Stimulated activated CD8-positive, alpha-beta memory T cell treated with anti-CD3 and anti-CD28 coated beads, Interleukin-15, amount 100 ng/mL, for 24 hours (primary cell): ENCODE measurements at regions not wholly inside any gene's neighbourhood (a gene's known extent, or its start where the extent isn't known, plus 50 kb on each side); places are given as distances from the start of the nearest gene placed in this dataset.

Experiments used
- DNase-seq: peaks from one replicate; pipeline ENCODE4 v3.0.0-alpha.2; 2020; ENCODE audit warnings: low read depth

DNA sequence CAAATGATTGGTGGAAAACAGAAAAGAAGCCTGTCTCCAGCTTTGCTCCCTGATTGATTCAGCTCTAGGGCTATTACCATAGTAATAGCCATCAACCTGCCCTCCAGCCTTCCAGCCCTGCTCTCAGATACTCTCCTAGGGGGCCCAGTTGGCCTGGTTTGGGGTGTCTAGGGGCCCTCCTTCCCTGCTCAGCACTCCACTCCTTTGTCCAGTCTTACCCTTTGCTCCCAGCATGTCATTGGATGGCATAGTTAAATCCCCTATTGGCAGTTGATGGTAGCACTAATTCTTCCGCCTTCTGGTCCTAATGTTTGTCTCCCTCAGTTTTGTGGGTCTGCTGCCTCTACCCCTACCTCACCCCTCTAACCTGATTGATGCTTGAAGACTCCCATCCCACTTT is 175.4 kb upstream of the PELI2 start:
- no peak for DNase-seq

DNA sequence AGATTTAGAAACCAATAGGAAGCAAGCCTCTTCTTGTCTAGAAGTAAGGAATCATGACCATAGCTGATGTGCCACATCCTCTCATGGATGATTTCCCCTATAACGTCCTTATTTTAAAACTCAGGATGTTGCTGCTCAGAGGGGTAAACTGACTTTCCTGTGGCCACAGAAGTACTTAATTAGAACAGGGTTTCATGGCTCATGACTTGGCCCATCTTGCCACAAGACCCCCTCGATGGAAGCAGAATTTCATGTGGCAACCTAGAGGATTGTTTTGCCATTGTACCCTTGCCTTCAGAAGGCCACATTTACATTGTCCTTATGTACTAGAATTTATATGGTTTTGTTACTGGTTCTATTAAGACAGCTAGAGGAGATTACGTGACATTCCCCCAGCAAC is 173.5 kb upstream of the PELI2 start:
- no peak for DNase-seq

DNA sequence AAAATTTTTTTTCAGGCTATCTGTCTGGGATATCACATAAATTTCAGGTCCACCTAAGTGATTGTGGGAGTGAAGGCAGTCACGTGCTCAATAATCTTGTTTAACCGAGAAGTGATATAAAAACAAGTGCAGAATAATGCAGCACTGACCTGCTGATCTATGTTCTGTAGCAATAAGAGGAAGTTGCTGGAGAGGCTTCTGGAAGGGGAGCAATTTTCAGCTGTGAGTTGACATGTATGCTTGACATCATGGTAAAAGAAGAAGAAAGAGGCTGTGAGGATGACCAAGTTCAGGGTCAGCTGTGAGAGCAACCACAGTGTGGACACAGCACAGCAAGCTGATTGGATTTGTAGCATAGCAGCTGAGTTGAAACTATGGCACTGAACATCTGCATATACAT is 172.0 kb upstream of the PELI2 start:
- no peak for DNase-seq

DNA sequence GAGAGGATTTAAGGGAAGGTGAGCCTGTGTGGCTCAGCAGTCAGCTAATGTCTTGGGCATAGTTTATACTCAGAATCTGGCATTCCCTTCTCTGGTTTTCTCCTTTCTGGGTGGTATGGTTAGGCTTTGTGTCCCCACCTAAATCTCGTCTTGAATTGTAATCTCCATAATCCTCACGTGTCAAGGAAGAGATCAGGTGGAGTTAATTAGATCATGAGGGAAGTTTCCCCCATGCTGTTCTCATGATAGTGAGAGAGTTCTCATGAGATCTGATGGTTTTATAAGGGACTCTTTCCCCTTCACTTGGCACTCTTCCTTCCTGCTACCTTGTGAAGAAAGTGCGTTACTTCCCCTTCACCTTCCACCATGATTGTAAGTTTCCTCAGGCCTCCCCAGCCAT is 169.8 kb upstream of the PELI2 start:
- DNase-seq: no peak

DNA sequence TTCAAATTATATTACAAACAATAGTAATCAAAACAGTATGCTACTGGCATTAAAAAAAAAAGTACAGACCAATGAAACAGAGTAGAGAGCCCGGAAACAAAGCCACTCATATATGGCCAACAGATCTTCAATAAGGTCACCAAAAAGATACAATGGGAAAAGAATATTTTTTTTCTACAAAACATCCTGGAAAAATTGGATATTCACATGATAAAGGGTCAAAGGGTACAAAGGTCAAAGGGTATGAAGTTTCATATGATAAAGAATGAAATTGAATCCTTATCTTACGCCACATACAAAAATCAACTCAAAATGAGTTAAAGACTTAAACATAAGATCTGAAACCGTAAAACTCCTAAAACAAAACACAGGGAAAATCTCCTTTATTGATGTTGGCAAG is 168.5 kb upstream of the PELI2 start:
- no peak for DNase-seq

DNA sequence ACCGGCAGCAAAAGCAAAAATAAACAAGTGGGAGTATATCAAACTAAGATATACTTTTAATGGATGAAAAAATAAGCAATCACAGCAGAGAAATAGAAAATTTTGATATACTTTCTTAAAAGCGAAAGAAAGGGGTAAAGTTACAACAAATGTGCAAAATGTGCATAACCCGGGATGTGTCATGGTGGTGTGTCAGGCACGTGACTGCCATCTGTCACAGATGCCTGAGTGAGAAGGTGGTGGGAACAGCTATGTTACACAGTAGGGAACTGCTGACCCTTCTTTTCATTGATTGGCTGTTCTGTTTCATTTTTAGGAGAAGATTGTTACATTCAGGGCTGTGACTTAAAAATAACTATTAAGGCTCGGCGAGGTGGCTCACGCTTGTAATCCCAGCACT is 168.1 kb upstream of the PELI2 start:
- DNase-seq: no peak

DNA sequence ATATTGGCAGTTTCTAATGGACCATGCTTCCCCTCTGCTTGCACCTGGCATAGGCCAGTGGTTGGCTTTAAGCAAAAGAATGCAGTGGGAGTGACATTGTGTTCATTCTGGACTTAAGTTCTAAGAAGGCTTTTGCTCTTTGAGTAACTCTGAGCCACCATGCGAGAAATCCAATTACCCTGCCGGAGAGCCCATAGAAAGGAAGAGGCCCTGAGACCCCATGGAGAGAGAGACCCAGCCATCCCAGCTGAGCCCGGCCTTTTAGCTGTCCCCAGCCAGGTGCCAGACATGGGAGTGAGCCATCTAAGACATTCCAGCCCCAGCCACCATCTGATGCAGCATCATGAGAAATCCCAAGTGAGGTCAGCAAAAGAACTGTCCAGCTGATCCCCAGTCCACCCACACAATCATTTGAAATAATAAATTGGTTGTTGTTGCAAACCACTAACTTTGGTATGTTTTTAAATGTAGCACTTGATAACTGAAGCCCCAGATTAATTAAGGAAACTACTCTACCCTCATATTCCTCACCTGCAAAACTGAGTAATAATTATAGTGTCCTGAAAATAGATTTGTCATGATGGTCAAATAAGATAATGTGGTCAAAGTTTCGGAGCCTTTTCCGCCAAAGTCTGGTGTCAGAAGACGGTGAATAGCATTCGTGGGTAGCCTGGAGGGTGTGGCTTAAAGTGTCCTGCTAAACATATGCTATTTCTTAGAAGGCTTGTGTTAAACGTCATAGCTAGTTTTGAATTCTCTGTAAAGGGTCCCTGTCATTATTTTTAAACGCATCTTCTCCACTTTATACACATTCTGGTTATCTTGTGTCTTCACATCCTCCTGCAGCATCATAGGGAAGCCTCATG is 166.6 kb upstream of the PELI2 start:
- DNase-seq: no peak

DNA sequence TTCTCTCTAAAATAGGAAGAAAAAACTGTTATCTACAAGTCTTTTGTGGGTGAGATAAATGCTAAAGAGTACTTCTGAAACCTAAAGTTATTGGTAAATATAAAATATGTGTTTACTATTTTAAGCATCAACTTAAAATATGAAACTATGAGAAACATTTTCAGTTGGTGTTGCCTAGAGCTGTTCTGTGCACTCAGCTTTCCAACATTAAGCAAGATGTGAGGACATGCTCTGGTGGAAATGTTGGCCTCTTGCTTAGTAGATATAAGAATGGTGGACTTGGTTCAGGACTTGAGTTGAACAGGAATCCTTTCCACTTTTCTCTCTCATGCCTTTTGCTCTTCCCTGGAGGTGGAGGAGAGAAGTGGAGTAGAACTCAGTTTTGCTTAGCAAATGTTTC is 164.1 kb upstream of the PELI2 start:
- DNase-seq: no peak

DNA sequence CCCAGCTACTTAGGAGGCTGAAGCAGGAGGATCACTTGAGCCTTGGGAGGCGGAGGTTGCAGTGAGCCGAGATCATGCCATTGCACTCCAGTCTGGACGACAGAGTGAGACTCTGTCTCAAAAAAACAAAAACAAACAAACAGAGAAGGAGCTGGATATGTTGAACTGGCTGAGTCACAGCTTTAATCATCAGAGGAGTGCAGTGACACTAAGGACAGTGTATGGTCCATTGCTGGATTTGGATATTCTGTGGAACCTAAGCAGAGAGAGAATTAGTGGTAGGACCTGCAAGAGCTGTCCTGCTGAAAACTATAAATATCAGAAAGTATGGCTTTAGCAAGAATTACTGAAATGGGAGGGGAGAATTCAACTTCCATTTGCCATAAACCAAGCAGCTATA is 163.0 kb upstream of the PELI2 start:
- DNase-seq: no peak

DNA sequence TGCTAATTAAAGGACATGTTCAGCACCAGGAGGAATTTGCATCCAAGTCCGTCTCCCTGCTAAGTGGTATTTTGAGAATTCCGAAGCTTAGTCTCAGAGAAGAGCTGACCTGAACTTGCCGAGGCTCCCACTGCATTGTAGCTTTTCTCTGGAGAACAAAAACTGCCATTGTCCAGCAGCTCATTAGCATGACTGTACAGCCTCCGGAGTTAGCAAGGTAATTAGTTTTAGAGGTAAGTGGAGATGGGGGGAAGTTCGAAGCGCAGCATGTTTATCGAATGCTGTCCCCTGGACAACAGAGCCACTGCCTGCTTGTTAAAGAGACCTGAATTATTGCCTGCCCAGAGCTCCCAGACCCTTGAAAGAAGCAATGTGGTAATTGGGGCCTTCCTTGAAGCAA is 160.3 kb upstream of the PELI2 start:
- DNase-seq: no peak

DNA sequence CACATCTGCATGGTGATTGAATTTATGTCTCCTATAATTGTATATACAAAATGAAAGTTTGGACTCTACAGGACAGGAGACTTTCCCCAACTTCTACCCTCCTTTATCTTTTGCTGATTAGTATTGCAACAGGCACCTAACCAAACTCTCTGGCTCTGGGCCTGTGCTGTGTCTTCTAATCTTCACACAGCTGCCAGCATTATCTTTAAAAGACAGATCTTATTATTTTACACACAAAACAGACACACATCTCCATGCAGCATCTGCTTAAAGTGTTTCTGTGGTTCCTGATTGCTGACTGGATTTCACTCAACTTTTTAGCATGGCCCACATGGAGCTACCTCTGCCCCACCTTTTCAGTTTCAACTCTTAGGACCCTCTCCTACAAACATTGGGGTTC is 154.9 kb upstream of the PELI2 start:
- DNase-seq: no peak

DNA sequence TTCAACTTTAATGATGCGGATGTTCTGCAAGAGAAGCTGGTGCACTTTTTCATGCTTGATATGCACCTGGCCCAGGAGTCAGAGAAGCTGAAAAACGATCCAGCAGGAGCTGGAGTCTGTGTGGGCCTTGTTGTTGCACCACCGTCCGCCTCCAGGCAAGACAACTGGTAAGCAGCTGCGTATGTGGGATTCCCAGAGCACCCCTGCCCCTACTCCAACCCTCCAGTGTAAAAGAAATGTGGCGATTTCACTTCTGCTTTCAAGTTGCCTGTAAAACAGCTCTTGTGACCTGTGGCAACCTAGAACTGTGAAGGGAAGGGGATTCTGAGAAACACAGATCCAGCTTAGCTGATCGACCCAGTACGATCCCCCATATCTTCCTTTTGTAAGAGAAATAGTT is 154.1 kb upstream of the PELI2 start:
- no peak for DNase-seq

DNA sequence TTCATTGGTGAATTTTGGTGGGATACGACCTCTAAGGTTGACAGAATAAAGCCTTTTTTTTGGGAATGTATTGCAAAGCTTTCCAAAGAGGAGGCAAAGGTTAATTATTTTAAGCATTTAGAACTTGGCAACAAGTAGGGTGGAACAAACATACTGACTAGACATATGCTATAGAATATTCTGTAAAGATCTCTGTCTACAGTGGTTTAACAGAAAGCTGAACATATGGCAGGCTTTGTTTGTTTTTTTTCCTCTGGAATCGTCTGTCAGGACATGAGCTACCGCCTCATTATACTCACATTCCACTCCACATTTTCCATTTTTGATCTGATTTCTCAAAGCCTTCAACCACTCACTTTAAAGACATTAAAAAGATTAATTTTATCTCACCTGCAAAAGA is 153.4 kb upstream of the PELI2 start:
- no peak for DNase-seq

DNA sequence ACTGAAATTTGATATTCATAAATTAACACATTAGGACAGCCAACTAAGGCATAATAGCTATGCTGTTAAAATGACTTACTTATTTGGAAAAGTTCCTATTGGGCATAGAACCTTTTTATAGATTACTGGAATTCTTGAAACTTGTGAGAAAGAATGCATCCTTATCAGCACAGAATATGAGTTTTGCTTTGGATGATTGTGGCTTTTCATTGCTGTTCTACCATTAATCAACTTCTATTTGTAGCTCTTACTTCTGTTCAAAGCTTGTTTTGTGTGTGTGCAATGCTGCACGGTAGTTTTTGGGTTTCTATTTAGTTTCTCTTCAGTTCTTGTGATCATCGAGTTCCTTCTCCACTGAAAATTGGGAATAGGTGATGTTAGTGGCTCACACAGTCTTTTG is 152.4 kb upstream of the PELI2 start:
- no peak for DNase-seq

DNA sequence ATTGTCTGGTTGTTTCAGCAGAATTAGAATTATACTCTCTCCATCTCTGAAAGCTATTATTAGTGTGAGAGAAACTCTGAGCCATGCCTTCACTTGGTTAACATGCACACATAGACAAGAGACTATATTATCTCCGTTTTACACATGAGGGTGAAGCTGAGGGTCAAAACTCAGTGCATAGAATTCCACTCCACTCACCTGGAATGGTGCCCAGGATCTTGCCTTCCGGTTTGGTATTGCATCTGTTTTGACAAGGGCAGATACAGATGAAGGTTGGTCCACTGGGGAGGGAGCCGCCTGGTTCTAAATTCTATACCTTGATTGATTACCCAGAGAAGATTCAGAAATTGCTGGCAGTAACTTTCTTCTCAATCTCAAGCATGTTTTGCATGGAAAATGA is 149.5 kb upstream of the PELI2 start:
- no peak for DNase-seq

DNA sequence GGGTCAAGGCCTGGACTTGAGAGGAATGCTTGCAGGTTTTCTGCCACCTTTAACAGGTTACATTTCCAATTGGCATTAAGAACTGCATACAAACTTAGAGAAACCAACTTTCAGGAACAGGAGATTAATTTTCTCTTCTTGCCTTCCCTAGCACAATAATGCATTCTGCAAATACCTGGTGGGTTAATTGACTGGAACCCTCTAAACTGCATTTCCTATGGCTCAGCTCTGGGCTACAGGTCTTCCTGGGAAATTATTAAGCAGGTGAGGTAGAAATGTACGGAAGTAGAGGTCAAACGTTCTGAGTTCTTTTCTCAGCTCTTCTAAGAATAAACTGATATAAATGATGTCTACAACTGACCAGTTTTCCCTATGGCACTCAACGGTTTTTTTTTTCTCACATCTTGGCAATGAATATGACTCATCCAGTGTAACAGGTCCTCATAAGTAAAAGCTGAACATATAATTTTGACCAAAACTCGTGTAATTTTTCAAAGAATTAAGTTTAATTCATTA is 144.9 kb upstream of the PELI2 start:
- DNase-seq: no peak

DNA sequence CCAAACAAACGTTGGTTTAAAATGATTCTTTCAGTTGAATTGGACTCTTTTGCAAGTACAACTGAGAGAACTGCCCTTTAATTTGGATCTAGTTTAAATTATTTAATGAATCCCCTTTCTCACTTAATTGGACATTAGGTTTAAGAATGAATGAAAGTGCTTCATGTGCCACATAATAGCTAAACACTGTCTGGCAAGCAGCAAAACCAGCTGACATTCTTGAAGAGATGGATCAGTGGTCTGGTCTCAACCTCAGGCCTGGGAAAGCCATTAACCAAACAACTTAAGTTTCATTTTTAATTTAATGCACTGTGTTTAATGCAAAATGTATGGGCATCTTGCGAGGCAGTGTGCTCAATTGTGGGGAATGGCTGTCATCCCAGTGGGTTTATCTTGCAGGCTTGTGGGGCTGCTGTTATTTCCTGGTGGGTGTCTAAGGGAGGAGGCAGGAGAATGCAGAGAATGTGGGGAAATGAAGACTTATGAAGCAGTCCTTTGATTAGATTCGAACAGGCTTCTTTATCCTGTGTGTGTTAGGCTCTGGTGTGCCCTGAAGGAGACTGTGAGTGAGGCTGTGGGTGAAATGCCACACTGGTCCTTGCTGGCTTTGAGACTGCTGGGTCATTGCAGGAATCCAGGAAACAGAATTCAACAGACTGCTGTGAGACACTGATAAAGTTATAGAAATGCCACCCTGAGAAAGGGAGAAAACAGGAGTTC is 144.1 kb upstream of the PELI2 start:
- no peak for DNase-seq

DNA sequence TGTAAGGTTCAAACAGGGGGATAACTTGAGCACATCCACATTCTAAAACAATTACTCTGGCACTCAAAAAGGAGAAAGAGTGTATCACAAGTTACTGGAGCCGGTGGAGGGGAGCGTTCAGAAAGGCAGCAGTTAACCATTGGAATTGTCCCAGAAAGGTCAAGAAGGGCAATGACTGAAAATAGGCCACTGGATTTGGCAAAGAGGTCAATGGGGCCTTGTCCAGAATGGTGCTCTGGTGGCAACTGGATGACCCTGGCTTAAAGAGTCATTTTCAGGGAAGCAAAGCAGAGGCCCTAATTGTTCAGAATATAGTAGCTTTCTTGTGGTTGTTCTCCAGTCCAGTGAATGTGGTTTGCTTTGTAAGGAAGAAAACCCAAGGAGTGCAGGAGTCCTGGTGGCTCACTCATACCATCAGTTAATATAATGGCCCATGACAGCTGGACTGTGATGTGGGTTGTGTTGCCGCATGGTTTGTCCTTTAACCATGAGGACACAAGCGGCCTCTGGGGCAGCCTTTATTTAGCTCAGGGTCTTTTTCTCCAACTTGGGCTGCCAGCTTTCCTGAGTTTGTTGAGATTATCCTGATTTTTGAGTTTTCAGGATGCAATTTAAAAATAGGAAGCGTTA is 142.8 kb upstream of the PELI2 start:
- no peak for DNase-seq

DNA sequence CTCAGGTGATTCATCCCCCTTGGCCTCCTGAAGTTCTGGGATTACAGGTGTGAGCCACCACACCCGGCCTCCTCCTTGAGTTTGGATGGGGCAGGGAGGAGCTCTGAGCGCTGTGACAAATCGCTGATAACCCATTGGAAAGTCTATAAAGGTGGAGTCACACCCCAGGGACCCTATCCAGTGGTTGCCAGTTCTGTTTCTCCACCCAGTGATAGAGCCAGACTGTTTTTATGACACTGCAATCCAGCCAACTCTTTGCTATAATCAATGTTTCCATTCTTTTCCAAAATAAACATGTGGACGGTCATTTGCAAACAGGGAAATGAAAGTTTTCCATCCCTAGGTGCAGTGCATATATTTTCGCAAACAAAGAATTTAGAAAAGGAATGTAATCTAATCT is 142.0 kb upstream of the PELI2 start:
- DNase-seq: no peak

DNA sequence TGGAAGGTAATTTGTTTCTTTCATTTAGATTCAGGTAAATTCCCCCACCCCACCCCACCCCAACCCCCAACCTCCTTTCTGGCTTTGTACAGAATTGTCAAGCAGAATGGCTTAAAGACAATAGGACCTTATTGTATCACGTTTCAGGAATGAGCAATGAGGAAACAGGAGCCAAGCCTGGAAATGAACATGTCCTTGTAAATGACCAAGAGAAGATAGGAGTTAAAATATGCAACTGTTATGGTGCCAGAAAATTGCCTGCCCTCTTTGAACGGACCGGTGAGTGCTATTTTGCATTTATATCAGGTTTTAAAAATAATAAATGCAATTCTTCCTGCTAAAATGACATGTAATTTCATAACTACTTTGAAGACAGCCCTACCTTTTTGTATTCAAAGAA is 141.6 kb upstream of the PELI2 start:
- DNase-seq: no peak

DNA sequence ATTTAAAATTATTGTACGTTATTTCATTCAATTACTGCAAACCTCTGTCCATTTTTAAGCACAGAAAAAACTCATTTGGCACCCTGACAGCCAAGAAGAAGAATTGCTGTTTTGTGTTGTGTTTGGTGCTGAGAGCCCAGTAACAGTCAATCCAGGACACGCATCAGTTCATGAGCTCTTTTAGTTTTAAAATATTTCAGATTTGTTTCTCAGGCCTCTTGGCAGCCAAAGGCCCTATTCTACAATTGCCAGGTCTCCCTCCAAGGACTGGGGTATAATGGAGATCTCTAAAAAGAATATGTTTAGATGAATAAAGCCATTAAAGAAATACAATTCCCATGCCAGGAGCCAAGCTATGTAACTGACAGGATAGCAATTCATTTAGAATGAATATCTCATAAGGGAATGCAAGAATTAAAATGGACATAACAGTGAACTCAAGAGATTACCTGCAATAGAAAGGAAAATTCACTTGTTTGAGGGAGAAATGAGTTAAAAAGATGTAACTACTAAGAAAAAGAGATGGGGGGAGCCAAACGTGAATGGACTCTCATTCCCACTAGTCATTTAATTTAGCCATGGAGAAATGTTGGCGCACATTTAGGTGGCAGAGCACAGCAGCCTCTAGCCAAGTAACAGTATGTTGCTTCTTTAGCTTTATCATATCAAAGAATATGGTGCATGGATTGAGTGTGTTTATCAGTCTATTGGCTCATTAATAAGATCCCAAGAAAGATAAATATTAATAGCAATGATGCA is 140.6 kb upstream of the PELI2 start:
- DNase-seq: no peak

DNA sequence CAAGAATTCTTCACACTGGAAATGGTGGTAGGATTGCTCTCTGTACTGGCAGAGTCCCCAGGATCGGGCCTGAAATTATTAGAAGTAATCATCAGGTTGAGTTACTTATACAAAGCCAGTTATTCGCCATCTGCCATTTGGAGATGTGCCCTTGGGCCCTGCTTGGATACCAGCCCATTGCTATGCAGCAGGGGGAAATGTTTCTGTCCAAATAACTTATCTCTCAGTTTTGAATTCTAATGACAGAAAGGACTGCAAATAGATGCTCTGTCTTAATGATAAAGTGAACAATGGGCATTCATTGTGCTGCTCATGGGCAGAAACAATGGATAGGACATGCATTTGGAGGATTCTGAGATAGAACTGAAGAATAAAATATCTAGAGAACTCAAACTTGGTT is 139.1 kb upstream of the PELI2 start:
- no peak for DNase-seq
